AG08396 (cell line): ENCODE measurements at regions not wholly inside any gene's neighbourhood (a gene's known extent, or its start where the extent isn't known, plus 50 kb on each side); places are given as distances from the start of the nearest gene placed in this dataset.

Experiments used
- DNase-seq: peaks from one replicate; pipeline ENCODE4 v3.0.0; 2012; ENCODE audit warnings: low spot score, mixed read lengths

- DNase-seq: no peak
Measured at GRCh38 chr2:100222844-100223243, 80.5 kb upstream of the AFF3 start.

GRCh38 chr2:100218552-100218951 is 76.2 kb upstream of the AFF3 start:
- DNase-seq: no peak

- DNase-seq: no peak
Measured at GRCh38 chr2:100217323-100217722, 74.9 kb upstream of the AFF3 start.

- no peak for DNase-seq
Measured at GRCh38 chr2:100216015-100216414, 73.6 kb upstream of the AFF3 start.

GRCh38 chr2:100215371-100215770 is 73.0 kb upstream of the AFF3 start:
- no peak for DNase-seq

GRCh38 chr2:100214265-100214971 is 72.0 kb upstream of the AFF3 start:
- no peak for DNase-seq

- DNase-seq: no peak
Measured at GRCh38 chr2:100213595-100213994, 71.2 kb upstream of the AFF3 start.

- no peak for DNase-seq
Measured at GRCh38 chr2:100212850-100213249, 70.5 kb upstream of the AFF3 start.

- DNase-seq: no peak
Measured at GRCh38 chr2:100211521-100211920, 69.1 kb upstream of the AFF3 start.

- DNase-seq: no peak
Measured at GRCh38 chr2:100208141-100208770, 65.9 kb upstream of the AFF3 start.

- DNase-seq: no peak
Measured at GRCh38 chr2:100207411-100207885, 65.1 kb upstream of the AFF3 start.

GRCh38 chr2:100206731-100207255 is 64.4 kb upstream of the AFF3 start:
- no peak for DNase-seq

GRCh38 chr2:100205174-100205573 is 62.8 kb upstream of the AFF3 start:
- no peak for DNase-seq

GRCh38 chr2:100202567-100202966 is 60.2 kb upstream of the AFF3 start:
- no peak for DNase-seq

- DNase-seq: no peak
Measured at GRCh38 chr2:100200985-100201384, 58.6 kb upstream of the AFF3 start.

- no peak for DNase-seq
Measured at GRCh38 chr2:100199421-100199820, 57.0 kb upstream of the AFF3 start.

- no peak for DNase-seq
Measured at GRCh38 chr2:100198461-100199230, 56.3 kb upstream of the AFF3 start.

- DNase-seq: peak; percentile 33
Measured at GRCh38 chr2:100197631-100198153, 55.3 kb upstream of the AFF3 start.

- no peak for DNase-seq
Measured at GRCh38 chr2:100196786-100197494, 54.5 kb upstream of the AFF3 start.

- DNase-seq: no peak
Measured at GRCh38 chr2:100195942-100196341, 53.6 kb upstream of the AFF3 start.

- DNase-seq: no peak
Measured at GRCh38 chr2:100194951-100195350, 52.6 kb upstream of the AFF3 start.

- DNase-seq: no peak
Measured at GRCh38 chr2:100193291-100193710, 50.9 kb upstream of the AFF3 start.
